Transverse colon (tissue), 4 donors: ENCODE measurements at regions not wholly inside any gene's neighbourhood (a gene's known extent, or its start where the extent isn't known, plus 50 kb on each side); places are given as distances from the start of the nearest gene placed in this dataset.

ENCODE experiments used
- CTCF ChIP-seq, 5 experiments: fragments of 200-600 bp in 3 of 5; fragments of 450-650 bp in 2 of 5; sonication (generic) in 3 of 5; IDR thresholded peaks; 1 replicate in 2 of 5; 2 replicates in 3 of 5; pipeline ENCODE4 v1.5.1; 2016 to 2017; ENCODE audit warnings: antibody characterized with exemption in 5 of 5, inconsistent platforms in 3 of 5, mild to moderate bottlenecking in 2 of 5, moderate library complexity in 1 of 5
- POLR2AphosphoS5 ChIP-seq, 3 donors: sonication (generic); formaldehyde crosslinking; IDR thresholded peaks; one replicate each; pipeline ENCODE4 v1.6.1; 2016; ENCODE audit warnings: antibody characterized with exemption in 3 of 3

DNA sequence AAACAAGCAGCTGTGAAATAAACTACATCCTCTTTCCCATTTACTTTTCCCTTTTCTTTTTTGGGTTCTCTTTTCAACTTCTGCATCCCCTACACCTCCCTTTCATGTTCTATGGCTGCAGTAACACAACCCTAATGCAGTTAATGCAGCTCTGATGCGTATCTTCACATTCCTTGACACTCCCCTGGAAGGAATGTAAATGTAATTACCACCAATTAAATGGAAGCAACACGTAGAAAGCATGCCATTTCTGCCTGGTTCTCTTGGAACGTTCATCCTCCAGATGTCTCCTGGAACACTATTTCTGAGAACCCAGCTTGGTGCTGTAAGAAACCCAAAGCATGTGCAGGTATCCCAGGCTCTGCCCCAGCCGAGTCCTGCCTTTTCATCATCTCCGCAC lies 166.8 kb upstream of the FREM2 start:
- no peak for TF ChIP-seq CTCF (IDR thresholded peaks at IDR 0.05)
- TF ChIP-seq POLR2AphosphoS5 (IDR thresholded peaks at IDR 0.05): no peak
